H1 (cell line): ENCODE measurements at regions not wholly inside any gene's neighbourhood (a gene's known extent, or its start where the extent isn't known, plus 50 kb on each side); places are given as distances from the start of the nearest gene placed in this dataset.

Source experiments
- CTCF ChIA-PET: fragments of 300-600 bp; sonication (Branson Sonifier 250); formaldehyde crosslinking; loops from one replicate; lab custom pipeline; 2021; ENCODE audit not compliant: partially characterized antibody; lab: Charles Lee
- POLR2A ChIA-PET: fragments of 300-600 bp; sonication (Branson Sonifier 250); formaldehyde crosslinking; loops from one replicate; lab custom pipeline; 2021; ENCODE audit warnings: inconsistent platforms; ENCODE audit not compliant: partially characterized antibody; lab: Charles Lee
- DNase-seq, 2 experiments: peaks; one replicate each; pipeline versions ENCODE4 v3.0.0 to v3.0.0-alpha.2; 2010 to 2022; ENCODE audit warnings: low spot score in 2 of 2, low read depth in 1 of 2, mixed read lengths in 1 of 2
- FAIRE-seq: peaks from 2 replicates; lab custom pipeline; 2011; peaks lifted over from hg19 to GRCh38; lab: Jason Lieb, UNC
- H2AFZ ChIP-seq: 2 replicates; pipeline ENCODE4 v1.8.1; 2012; ENCODE audit warnings: low read length, inconsistent platforms
- H2AK5ac ChIP-seq: 2 replicates; pipeline ENCODE4 v1.6.1; 2013; ENCODE audit warnings: low read depth, low read length
- H2BK120ac ChIP-seq: replicated peaks from 2 replicates; pipeline ENCODE3; 2013; ENCODE audit warnings: low read depth, low read length, inconsistent platforms
- H2BK12ac ChIP-seq: 2 replicates; pipeline ENCODE4 v1.6.1; 2013; ENCODE audit warnings: low read depth, low read length
- H2BK15ac ChIP-seq: 2 replicates; pipeline ENCODE4 v1.6.1; 2013; ENCODE audit warnings: low read length
- H2BK20ac ChIP-seq: 2 replicates; pipeline ENCODE4 v1.6.1; 2013; ENCODE audit warnings: low read length
- H2BK5ac ChIP-seq: 2 replicates; pipeline ENCODE4 v1.6.1; 2013; ENCODE audit warnings: low read depth, low read length
- H3K14ac ChIP-seq: 2 replicates; pipeline ENCODE4 v1.6.1; 2013; ENCODE audit warnings: inconsistent platforms; ENCODE audit not compliant: insufficient read length
- H3K18ac ChIP-seq: 2 replicates; pipeline ENCODE4 v1.6.1; 2013; ENCODE audit warnings: low read length; ENCODE audit errors: extremely low read depth
- H3K23ac ChIP-seq: 2 replicates; pipeline ENCODE4 v1.6.1; 2013; ENCODE audit warnings: inconsistent platforms; ENCODE audit not compliant: insufficient read length
- H3K23me2 ChIP-seq: 2 replicates; pipeline ENCODE4 v1.6.1; 2013; ENCODE audit warnings: low read depth, low read length
- H3K27ac ChIP-seq: 2 replicates; pipeline ENCODE4 v1.6.1; 2011; ENCODE audit warnings: low read depth, low read length, inconsistent platforms
- H3K27me3 ChIP-seq, 4 experiments: replicated peaks in 1 of 4; 1 replicate in 1 of 4; 2 replicates in 3 of 4; pipeline versions ENCODE4 v1.6.1 to v1.8.1; 2011 to 2013; ENCODE audit warnings: low read length in 3 of 4, mild to moderate bottlenecking in 3 of 4, inconsistent platforms in 2 of 4, mixed read lengths in 2 of 4, moderate library complexity in 1 of 4; ENCODE audit not compliant: control insufficient read depth in 3 of 4, insufficient read depth in 3 of 4; ENCODE audit errors: extremely low read depth in 1 of 4
- H3K36me3 ChIP-seq, 4 experiments: 2 replicates each; pipeline versions ENCODE4 v1.6.1 to v1.8.1; 2011 to 2013; ENCODE audit warnings: mild to moderate bottlenecking in 4 of 4, low read length in 3 of 4, moderate library complexity in 2 of 4, control low read depth in 1 of 4, inconsistent platforms in 1 of 4; ENCODE audit not compliant: insufficient read depth in 4 of 4, control insufficient read depth in 2 of 4
- H3K4ac ChIP-seq: replicated peaks from 2 replicates; pipeline ENCODE3; 2013; ENCODE audit warnings: low read length, low read depth, mixed read lengths, inconsistent platforms; ENCODE audit not compliant: insufficient read length
- H3K4me1 ChIP-seq, 4 experiments: replicated peaks in 1 of 4; 1 replicate in 1 of 4; 2 replicates in 3 of 4; pipeline versions ENCODE4 v1.6.1 to v1.8.1; 2011 to 2013; ENCODE audit warnings: low read length in 3 of 4, inconsistent platforms in 2 of 4, mixed read lengths in 1 of 4; ENCODE audit not compliant: insufficient read depth in 4 of 4, control insufficient read depth in 3 of 4
- H3K4me2 ChIP-seq, 2 experiments: 2 replicates each; pipeline versions ENCODE4 v1.6.1 to v1.8.1; 2011 to 2013; ENCODE audit warnings: low read depth in 2 of 2, low read length in 2 of 2, control low read depth in 1 of 2, inconsistent platforms in 1 of 2, mild to moderate bottlenecking in 1 of 2; ENCODE audit not compliant: insufficient read depth in 1 of 2
- H3K4me3 ChIP-seq, 4 experiments: fragments of 200-600, 300-600 bp in 1 of 4; sonication (generic), shearing (Covaris generic), sonication (Bioruptor Twin) in 1 of 4; 2 replicates each; pipeline versions ENCODE4 v1.5.1 to v1.8.1; 2011 to 2016; ENCODE audit warnings: low read length in 4 of 4, low read depth in 3 of 4, control low read depth in 2 of 4, inconsistent platforms in 2 of 4, mild to moderate bottlenecking in 2 of 4, mixed read lengths in 1 of 4, moderate library complexity in 1 of 4; ENCODE audit not compliant: insufficient read depth in 2 of 4; ENCODE audit errors: extremely low read depth in 1 of 4
- H3K56ac ChIP-seq: replicated peaks from 2 replicates; pipeline ENCODE3; 2013; ENCODE audit warnings: low read depth, mild to moderate bottlenecking, mixed read lengths, low read length, inconsistent platforms; ENCODE audit not compliant: insufficient read length
- H3K79me1 ChIP-seq: 2 replicates; pipeline ENCODE4 v1.6.1; 2013; ENCODE audit warnings: low read depth, low read length, control low read depth
- H3K79me2 ChIP-seq, 2 experiments: 2 replicates each; pipeline versions ENCODE4 v1.6.1 to v1.8.1; 2012 to 2013; ENCODE audit warnings: low read length in 2 of 2, mild to moderate bottlenecking in 2 of 2, inconsistent platforms in 1 of 2; ENCODE audit not compliant: insufficient read depth in 2 of 2, control insufficient read depth in 1 of 2
- H3K9ac ChIP-seq, 4 experiments: replicated peaks in 1 of 4; 1 replicate in 1 of 4; 2 replicates in 3 of 4; pipeline versions ENCODE4 v1.6.1 to v1.8.1; 2011 to 2013; ENCODE audit warnings: low read depth in 3 of 4, low read length in 3 of 4, control low read depth in 2 of 4, mild to moderate bottlenecking in 2 of 4, moderate library complexity in 2 of 4, inconsistent platforms in 1 of 4; ENCODE audit errors: extremely low read depth in 1 of 4
- H3K9me3 ChIP-seq, 2 experiments: 2 replicates each; pipeline versions ENCODE4 v1.6.1 to v1.8.1; 2012 to 2013; ENCODE audit warnings: mild to moderate bottlenecking in 2 of 2, moderate library complexity in 2 of 2, control low read depth in 1 of 2, inconsistent platforms in 1 of 2, low read depth in 1 of 2, low read length in 1 of 2, mixed read lengths in 1 of 2; ENCODE audit not compliant: insufficient read depth in 2 of 2
- H4K20me1 ChIP-seq, 2 experiments: replicated peaks in 1 of 2; 2 replicates each; pipeline versions ENCODE3 to v1.8.1; 2011 to 2013; ENCODE audit warnings: inconsistent platforms in 2 of 2, low read length in 2 of 2, mild to moderate bottlenecking in 1 of 2; ENCODE audit not compliant: insufficient read depth in 2 of 2, control insufficient read depth in 1 of 2
- H4K5ac ChIP-seq: 2 replicates; pipeline ENCODE4 v1.6.1; 2013; ENCODE audit warnings: low read length, low read depth, mixed read lengths, inconsistent platforms; ENCODE audit not compliant: insufficient read length
- H4K8ac ChIP-seq: 2 replicates; pipeline ENCODE4 v1.8.0; 2013; ENCODE audit warnings: mild to moderate bottlenecking, moderate library complexity, low read length, inconsistent platforms; ENCODE audit not compliant: insufficient read depth; ENCODE audit errors: extremely low read depth
- H4K91ac ChIP-seq: replicated peaks from 2 replicates; pipeline ENCODE3; 2013; ENCODE audit warnings: low read length, mixed read lengths, inconsistent platforms; ENCODE audit not compliant: insufficient read length
- BRCA1 ChIP-seq: IDR thresholded peaks from 2 replicates; pipeline ENCODE4 v1.6.1; 2012; ENCODE audit warnings: low read depth, low read length, improper control_type of control experiment
- CBX5 ChIP-seq: fragments of 300-800, 300-1000 bp; sonication (generic); IDR thresholded peaks from 2 replicates; pipeline ENCODE4 v1.7.1; 2016; ENCODE audit warnings: antibody characterized with exemption, low read length, low read depth
- CBX8 ChIP-seq: fragments of 300-800, 300-1000 bp; sonication (generic); IDR thresholded peaks from 2 replicates; pipeline ENCODE4 v1.7.1; 2016; ENCODE audit warnings: low read depth, low read length, borderline replicate concordance
- FOSL1 ChIP-seq: IDR thresholded peaks from 2 replicates; pipeline ENCODE4 v1.6.1; 2011; ENCODE audit warnings: mild to moderate bottlenecking, low read depth, low read length, moderate library complexity; ENCODE audit not compliant: insufficient read depth
- GTF2F1 ChIP-seq: IDR thresholded peaks from 2 replicates; pipeline ENCODE4 v1.6.1; 2012; ENCODE audit warnings: low read depth, low read length, improper control_type of control experiment, borderline replicate concordance
- JUN ChIP-seq: IDR thresholded peaks from 2 replicates; pipeline ENCODE4 v1.6.1; 2011; ENCODE audit warnings: low read depth, mild to moderate bottlenecking, improper control_type of control experiment, low read length
- POLR2A ChIP-seq, 2 experiments: IDR thresholded peaks; 1 replicate in 1 of 2; 2 replicates in 1 of 2; pipeline ENCODE4 v1.6.1; 2011; ENCODE audit warnings: low read depth in 2 of 2, low read length in 2 of 2, mild to moderate bottlenecking in 2 of 2; ENCODE audit errors: control extremely low read depth in 1 of 2
- POU5F1 ChIP-seq: IDR thresholded peaks from 2 replicates; pipeline ENCODE4 v1.6.1; 2011; ENCODE audit warnings: low read depth, mild to moderate bottlenecking, low read length, moderate library complexity
- SAP30 ChIP-seq: fragments of 300-600 bp; sonication (generic); IDR thresholded peaks from 2 replicates; pipeline ENCODE4 v1.7.1; 2012; ENCODE audit warnings: low read length, moderate library complexity, mild to moderate bottlenecking, inconsistent platforms; ENCODE audit not compliant: insufficient read depth, insufficient replicate concordance
- SRF ChIP-seq: IDR thresholded peaks from 2 replicates; pipeline ENCODE4 v1.6.1; 2011; ENCODE audit warnings: mild to moderate bottlenecking, low read depth, low read length, moderate library complexity
- TAF7 ChIP-seq: optimal IDR thresholded peaks from 2 replicates; pipeline ENCODE3; 2011; ENCODE audit warnings: low read depth, mild to moderate bottlenecking, inconsistent platforms, low read length, moderate library complexity, borderline replicate concordance
- TCF12 ChIP-seq: IDR thresholded peaks from 2 replicates; pipeline ENCODE4 v1.6.1; 2011; ENCODE audit warnings: low read depth, mild to moderate bottlenecking, low read length
- TEAD4 ChIP-seq: IDR thresholded peaks from 2 replicates; pipeline ENCODE4 v1.6.1; 2012; ENCODE audit warnings: low read depth, low read length, inconsistent platforms, mixed read lengths
- WGBS, 2 experiments: shearing (Covaris generic) in 1 of 2; methylation state at CpG; one replicate each; pipeline versions ENCODE4 v1.1.6 to v1.1.7; 2013 to 2015; ENCODE audit warnings: low lambda C conversion rate in 2 of 2, mixed read lengths in 2 of 2, inconsistent platforms in 1 of 2, low coverage in 1 of 2, missing lambda C conversion rate in 1 of 2; ENCODE audit not compliant: insufficient replicate concordance in 2 of 2, insufficient coverage in 1 of 2, insufficient read length in 1 of 2; ENCODE audit errors: extremely low coverage in 1 of 2, missing lambda C conversion rate in 1 of 2; 5-methylcytosine and 5-hydroxymethylcytosine counted together

- Histone ChIP-seq H3K18ac (no peak overlapping the region), H2BK15ac (no peak overlapping the region), H3K9ac (no peak overlapping the region), H3K4me3 (no peak overlapping the region), H4K8ac (no peak overlapping the region), H3K23me2 (no peaks in the 10 kb centered on the region), H3K23ac (no peak overlapping the region), H3K4ac (no peak overlapping the region), H3K9me3 (no peaks in the 10 kb centered on the region), H3K79me2 (no peaks in the 10 kb centered on the region), H2AK5ac (no peak overlapping the region), H2BK20ac (no peak overlapping the region), H3K56ac (no peak overlapping the region), H3K36me3 (no peaks in the 10 kb centered on the region), H3K79me1 (no peaks in the 10 kb centered on the region), H2AFZ (no peak overlapping the region), H3K14ac (no peak overlapping the region), H2BK5ac (no peak overlapping the region), H4K91ac (no peak overlapping the region), H3K4me2 (no peak overlapping the region)
- POLR2A ChIA-PET, result interaction anchor here (1.3 to 1.4 kb wide), 2 partner anchors 108 to 111 kb away, joined by 3 to 5 read pairs; no protein-coding TSS in a partner anchor
- 87% methylated on average over 1 of the region's 1 CpG; no CpG with 5 or more reads in 1 of the 2 experiments for WGBS, 2 experiments
- no peak for FAIRE-seq
- CTCF ChIA-PET, result interaction anchor here (1.3 to 1.4 kb wide), 3 partner anchors 11 to 403 kb away, joined by 3 to 4 read pairs (median 3); no protein-coding TSS in a partner anchor
- no peak for TF ChIP-seq GTF2F1
- TF ChIP-seq TAF7, result no peak
- no peak for TF ChIP-seq SAP30
- TF ChIP-seq SRF, result no peak
- TF ChIP-seq POU5F1, result no peak
- TF ChIP-seq BRCA1, result no peak
- no peak for TF ChIP-seq FOSL1
- no peak for TF ChIP-seq JUN
- TF ChIP-seq TCF12, result no peak
- TF ChIP-seq CBX8, result no peak
- no peak for TF ChIP-seq TEAD4
- no peak for TF ChIP-seq POLR2A (IDR thresholded peaks at IDR 0.05; ENCODE audit: control extremely low read depth in 1 of 2, low read depth in 2 of 2, low read length in 2 of 2)
- TF ChIP-seq CBX5, result no peak
- TF ChIP-seq, all 59 proteins: peak for 0
- DNase-seq, result no peak
- Histone ChIP-seq H3K4me1 (no peaks in the 10 kb centered on the region), H3K27ac (no peak overlapping the region), H2BK12ac (no peak overlapping the region), H3K27me3 (no peaks in the 10 kb centered on the region), H2BK120ac (no peak overlapping the region), H4K5ac (no peak overlapping the region), H4K20me1 (no peaks in the 10 kb centered on the region)
Measured at GRCh38 chr7:21318916-21319270, 109.0 kb upstream of the SP4 start.
